Stimulated activated CD4-positive, alpha-beta T cell treated with anti-CD3 and anti-CD28 coated beads, Interleukin-1b, Interleukin-23, amount 100 ng/mL, for 4 hours (primary cell): ENCODE measurements at regions not wholly inside any gene's neighbourhood (a gene's known extent, or its start where the extent isn't known, plus 50 kb on each side); places are given as distances from the start of the nearest gene placed in this dataset.

Source experiments
- DNase-seq, 2 donors: peaks; one replicate each; pipeline ENCODE4 v3.0.0-alpha.2; 2020; ENCODE audit warnings: low read depth in 2 of 2

DNA sequence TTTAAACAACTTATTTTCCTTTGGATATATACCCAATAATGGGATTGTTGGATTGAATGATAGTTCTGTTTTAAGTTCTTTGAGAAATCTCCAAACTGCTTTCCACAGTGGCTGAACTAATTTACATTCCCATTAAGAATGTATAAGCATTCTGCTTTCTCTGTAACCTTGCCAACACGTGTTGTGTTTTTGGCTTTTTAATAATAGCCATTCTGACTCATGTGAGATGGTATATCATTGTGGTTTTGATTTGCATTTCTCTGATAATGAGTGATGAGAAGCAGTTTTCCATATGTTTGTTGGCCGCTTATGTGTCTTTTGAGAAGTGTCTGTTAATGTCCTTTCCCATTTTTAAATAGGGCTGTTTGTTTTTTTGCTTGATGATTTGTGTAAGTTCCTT lies 155.6 kb upstream of the PITX2 start:
- DNase-seq, result no peak

DNA sequence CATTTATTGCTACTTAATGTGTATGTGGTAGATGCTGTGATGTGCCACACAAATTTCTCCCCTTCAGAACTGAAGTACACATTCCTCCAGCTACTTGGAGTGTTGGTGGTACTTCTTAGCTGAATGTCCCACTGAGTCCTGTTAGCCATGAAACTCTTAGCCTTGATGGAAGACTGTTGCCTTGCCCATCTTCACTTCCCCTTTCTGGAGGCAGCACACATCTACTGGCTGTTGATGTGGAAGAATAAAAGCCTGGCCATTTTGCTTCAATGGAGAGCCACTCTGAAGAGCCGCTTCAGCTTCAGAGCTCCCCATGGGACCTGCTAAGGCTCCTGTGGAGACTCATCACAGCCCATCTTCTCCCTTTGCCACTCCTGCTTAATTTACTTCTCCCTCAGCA lies 157.7 kb upstream of the PITX2 start:
- no peak for DNase-seq

DNA sequence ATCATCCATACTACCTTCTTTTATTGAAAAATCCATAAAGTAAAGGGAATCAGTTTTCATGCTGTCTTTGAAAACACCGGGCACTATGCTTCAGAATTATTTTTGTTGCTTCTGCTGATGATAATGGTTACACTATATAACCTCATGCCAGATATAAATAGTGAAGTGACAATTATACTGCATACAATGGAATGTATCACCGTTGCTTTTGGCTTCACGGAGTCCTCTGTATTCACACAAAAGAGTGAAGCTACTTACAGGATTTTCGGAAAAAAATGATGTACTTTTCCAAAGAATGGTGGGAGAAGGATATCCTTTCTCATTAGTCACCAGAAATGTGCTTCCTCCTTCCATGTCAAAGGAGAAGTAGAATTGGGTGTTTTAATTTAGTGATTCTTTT lies 159.1 kb upstream of the PITX2 start:
- no peak for DNase-seq

DNA sequence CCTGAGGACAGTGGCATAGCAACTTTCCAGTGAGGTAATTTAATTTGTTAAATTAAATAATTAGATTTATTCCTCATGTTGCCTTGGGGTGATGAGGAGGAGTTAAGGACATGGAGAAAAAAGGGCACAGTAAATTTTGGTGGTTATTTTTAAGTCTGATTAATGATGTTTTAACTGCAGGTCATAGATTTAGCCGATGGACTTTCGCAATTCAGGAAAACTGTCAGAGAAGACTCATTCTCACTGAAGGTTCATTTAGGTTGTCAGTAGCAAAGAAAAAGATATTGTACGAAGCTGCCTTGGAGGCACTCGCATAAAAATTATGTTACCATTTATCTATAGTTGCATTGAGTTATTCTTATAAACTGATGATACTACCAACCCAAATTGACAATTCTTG lies 164.2 kb upstream of the PITX2 start:
- DNase-seq, result no peak

DNA sequence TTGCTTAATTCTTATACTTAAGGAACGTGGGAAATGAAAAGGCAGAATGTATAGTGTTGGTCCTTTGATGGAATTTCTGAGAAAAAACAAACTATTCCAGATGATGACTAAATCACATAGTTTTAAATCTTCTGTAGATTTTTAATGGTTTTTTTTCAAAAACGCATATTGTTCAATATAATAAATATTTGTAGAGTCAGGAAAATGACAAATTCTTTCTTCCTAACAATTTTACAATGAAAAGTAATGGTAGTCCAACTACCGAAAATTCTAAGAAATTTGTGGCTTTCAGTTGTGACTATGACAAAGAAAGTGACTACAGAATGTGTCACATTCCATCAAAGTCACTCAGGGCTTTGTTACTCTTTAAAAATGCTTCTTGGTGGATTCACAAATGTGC lies 164.8 kb upstream of the PITX2 start:
- no peak for DNase-seq

DNA sequence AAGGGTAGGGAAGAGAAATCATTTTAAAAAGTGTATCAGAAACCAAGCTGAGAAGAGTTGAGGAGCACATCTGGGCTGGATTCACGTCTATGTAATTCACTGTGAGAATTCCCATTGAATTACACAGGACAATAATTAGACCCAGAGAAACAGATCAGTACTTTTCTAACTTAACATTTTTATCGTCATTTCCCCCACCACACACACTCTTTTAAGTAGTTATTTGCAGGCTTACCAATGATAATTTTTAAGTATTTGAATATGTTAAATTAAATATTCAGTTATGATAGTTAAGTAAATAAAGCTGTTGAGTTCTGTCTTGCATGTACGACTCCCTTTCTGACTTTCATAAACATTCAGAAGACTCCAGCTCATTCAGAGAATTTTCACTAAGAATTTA lies 165.4 kb upstream of the PITX2 start:
- no peak for DNase-seq

DNA sequence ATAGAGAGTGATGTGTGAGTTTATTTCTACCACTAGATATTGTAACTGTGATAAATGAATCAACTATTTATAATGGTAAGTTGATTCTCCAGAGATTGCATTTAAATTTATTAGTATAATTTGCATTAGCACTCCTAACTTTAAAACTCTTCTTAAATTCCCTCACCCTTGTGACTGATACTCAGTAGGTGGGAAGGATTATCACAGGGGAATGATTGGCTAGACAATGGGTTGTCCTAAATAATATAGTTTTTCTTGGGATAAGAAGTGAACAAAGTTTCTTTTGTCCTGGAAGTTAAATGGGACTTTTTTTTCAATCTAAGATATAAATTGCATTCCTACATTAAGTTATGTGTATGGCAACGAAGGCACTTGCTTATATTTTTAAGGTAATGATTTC lies 169.2 kb upstream of the PITX2 start:
- DNase-seq, result no peak

DNA sequence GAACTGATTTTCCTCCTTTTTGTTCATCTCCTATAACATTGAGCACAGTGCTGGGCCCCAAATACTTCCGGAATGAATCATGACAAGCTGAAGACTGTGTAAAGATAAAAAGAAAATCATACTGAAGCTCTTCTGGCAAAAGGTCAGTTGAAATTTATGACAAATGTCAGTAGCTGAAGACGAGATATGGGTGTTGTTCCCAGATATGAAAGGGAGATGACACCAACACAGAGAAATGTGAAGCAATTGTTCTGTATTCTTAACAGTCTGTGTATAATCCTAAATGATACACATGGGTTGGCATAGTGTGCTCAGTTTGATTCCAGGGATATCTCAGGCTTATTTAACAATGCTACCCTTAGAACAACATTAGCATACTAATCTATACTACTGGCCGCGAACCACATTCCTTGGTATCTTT lies 170.5 kb upstream of the PITX2 start:
- DNase-seq, result no peak

DNA sequence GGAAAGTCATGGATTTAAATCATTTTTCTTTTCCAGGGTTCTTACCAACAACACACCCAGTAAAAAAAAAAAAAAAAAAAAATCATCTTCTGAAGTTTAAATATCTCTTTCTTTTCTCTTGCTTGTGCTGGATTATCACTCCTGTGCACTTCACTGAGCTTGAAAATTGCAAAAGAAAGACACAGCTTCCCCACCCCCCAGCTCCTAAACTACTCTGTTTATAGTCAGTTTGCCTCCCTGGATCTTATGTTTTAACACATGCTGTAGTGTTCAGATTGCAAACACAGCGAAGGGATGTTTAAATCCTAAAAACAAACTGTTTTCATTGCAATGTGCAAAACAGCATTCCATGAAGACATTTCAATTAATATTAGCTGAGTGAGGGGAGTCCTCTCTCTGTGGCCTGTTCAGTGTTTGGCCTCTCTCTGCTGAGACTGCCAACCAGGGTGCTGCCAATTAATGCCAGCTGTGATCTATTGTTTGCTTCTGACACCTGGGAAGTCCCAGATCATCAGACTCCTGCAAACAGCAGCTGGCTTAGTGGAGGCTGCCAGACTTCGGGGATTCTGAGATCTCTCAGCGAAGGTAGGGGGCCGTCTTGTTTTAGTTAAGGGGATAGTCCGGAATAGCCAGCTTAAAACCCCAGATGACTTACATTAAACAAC lies 171.1 kb upstream of the PITX2 start:
- DNase-seq, result no peak

DNA sequence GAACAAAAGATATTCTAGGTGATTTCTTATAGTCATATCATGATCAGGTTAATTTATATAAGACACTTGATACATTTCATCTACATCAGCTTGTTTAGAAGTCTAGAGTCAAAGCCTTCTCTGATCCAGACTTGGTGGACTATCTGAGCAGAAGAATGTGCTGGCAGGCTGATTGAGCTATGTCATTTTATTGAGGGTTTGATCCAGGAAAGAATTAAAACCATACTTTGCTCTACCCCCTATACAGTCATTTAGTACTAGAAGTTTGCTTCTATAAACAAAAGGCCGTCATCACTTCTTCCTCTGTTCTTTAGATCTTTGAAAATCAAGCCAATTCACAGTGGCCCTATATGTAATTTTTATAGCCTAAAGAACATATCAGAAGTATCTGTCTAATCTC lies 173.1 kb upstream of the PITX2 start:
- no peak for DNase-seq

DNA sequence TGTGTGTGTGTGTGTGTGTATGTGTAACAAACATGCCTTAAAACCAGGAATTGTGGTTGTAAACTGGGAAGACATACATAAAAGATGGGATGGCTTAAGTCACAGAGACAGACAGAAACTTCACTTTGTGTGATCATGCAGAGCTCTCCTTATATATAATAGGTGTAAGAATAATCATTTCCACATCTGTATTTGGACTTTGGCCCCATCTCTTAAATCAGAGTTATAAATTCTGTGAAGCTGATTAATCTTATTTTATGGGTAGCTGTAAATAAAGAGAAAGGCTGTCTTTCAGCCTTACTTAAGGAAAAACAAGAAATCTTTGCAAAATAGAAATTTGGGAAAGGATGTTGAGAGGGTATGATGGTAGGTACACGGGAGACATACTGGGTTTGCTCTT lies 174.6 kb upstream of the PITX2 start:
- DNase-seq, result no peak

DNA sequence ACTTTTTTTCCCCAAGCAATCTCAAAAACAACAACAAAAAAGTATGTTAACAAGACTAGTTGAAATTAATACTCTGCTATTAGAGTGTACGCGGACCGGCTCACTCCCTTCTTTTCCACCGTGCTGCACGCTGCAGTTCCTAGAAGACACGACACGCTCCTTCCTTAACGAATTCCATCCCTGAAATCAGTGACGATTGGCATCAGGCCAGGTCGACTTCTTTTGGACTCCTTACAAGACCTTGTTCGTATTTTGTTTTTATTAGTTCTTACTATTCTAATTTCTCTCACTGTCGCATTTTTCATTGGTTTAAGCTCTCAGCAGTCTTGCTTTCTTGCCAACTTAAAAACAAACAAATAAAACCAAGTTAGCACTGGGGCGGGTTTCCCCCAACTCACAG lies 175.8 kb upstream of the PITX2 start:
- DNase-seq, result no peak

DNA sequence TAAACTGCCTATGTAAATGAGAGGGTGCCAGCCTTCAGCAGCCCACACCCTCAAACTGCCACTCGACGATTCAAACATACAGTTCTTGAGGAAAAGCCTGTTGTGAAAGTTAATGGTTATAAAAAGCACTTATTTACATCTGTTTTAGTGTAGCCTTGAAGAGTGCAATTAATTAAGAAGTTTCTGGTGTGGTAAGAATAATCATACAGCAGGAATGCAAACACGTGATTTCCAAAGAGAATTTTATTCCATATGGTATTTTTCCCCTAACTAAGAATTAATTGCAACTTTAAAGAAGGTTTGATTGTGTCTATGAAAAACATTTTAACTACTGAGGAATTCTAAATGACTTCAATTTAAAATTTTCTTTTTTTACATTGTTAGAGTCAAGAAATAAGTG lies 176.3 kb upstream of the PITX2 start:
- no peak for DNase-seq

DNA sequence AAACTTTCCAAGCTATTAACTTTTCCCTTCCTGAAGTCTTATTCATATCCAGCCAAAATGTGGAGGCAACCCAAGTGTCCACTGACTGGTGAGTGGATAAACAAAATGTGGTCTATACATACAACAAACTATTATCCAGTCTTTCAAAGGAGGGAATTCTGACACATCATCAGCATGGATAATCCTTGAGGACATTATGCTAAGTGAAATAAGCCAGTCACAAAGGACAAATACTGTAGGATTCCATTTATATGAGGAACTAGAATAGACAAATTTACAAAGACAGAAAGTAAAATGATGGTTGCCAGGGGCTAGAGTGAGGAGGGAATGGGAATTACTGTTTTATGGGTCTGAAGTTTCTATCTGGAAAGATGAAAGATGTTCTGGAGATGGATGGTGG lies 178.7 kb upstream of the PITX2 start:
- no peak for DNase-seq

DNA sequence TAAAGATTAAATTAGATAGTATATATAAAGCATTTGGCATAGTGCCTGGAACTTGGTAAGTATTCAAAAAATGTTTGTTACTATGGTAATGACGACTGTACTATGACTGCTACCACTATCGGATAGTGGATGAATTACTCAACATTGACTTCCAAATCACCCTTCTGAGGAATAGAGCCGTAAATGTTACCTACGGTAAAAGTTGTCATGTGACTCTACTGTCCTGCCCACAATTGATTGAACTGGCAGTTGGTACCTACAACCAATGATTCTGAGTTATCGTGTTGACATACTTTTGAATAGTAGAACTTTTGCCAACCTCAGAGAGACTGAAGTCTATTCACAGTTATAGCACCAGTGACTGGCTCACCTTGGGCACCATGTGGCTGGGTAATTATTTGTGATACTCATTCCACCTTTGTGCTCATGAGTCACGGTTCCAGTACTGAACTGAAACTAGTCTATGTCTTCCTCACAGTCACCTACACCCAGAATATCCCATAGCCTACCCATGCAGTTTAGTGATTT lies 185.5 kb upstream of the PITX2 start:
- DNase-seq, result no peak

DNA sequence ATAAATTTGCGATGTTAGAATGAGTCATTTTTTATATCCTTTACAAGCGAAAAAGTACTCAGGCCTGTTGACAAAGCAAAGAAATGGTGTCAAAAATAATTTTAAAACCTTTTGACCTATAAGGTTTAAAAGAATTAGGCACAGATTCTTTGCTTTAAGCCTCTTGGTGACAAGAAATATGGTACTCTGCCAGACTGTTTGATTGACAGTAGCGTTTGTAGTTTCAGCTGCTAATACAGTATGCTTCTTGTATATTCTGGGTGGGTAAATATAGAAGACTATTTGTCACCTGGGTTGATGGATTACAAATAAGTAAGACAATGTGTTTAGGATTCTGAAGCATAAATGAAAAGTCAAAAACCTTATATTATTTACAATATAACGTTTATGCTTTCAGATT lies 193.1 kb upstream of the PITX2 start:
- DNase-seq, result no peak

DNA sequence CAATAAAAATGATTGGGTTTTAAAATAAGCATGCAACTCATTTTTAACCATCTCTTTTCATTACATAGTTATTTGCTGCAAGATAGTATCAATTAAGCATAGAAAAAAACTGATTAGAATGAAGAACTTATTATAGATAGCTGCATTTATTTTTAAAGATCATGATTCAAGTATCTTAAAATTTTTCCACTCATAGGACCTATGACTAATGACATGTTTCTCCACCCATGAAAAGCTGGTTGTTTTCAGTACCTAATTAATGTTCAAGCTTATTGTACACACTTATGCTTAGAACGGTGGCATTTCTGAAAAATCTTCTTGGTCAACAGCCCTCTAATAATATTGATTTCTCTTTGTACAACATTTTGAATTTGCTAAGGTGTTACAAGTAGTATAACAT lies 193.5 kb upstream of the PITX2 start:
- DNase-seq, result no peak

DNA sequence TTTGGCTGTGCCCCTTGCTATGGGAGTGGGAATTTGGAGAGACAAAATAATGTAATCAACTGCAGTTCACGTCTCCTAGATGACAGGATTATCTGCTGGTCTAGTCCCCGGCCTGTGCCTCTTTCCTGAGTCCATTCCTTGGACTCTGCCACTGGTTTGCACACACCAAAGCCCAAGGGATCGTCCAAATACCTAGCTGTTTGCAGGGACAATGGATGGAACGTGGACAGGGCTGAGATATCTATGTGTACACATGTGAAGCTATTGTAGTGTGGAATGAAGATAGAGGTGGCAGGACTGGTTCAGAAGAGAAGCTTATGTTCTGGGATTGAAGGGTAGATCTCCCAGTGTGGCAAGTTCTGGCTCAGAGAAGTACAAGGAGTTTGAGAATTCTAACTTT lies 198.3 kb upstream of the PITX2 start:
- no peak for DNase-seq

DNA sequence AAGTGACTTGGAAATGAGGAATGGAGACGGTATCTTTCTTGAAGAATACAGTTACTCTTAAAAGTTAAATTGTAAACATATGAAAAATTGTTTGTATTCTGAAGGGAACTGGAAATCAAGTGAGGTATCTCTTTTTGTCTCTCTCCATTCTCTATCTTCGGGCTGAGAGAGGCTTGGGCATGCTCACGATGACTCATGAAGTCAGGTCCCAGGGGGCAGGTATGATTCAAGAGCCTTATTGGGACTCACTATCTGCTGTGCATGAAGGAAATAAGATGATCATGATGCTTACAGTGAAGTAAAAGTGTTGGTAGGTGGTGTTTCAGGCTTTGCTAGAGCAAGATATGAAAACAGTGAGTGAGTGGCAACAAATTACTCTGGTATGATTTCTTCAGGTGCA lies 200.4 kb upstream of the PITX2 start:
- DNase-seq, result no peak

DNA sequence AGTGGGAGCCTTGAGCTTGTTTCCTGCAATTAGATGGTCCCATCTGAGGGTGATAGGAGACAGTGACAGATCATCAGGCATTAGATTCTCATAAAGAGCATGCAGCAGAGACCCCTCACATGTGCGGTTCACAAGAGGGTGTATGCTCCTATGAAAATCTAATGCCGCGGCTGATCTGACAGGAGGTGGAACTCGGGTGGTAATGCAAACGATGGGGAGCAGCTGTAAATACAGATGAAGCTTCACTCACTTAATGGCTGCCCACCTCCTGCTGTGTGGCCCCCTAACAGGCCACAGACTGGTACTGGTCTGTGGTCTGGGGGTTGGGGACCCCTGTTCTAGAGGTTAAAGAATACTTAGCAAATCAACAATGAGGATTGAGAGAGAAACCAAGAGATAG lies 201.5 kb upstream of the PITX2 start:
- no peak for DNase-seq

DNA sequence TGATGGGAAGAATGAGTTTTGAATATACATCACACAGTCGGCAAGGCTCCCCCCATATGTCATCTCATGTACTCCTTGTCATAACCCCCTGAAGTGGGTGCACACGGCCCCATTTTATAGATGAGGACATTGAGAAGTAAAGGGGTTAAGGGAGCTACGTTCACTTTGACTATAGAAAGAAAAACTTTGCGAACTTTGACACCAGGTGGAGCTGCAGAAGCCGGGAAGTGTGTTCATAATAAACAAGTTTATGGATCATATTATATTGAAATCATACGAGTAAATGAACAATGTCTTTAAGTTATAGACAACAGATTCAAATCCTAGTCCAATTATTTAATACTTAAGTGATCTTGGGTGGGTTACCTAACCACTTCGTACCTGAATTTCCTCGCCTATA lies 203.8 kb upstream of the PITX2 start:
- no peak for DNase-seq

DNA sequence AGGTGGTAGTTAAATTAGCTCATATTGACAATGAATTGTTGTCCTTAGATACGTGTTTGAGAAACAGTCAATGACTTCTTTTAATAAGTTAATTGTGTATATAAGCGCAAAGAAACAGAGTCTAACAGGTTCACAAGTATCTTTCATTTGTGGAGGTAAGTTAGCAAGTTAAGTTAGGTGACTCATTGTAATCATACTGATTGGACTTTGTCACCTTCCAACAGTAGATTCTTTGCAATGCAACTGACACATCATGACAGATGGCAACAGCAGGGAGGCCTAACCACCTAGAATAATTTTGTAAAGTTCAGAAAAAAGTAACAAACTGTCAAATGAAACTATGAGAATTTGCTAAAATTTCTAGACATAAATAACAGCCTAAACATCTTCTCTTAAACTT lies 207.6 kb upstream of the PITX2 start:
- DNase-seq, result no peak

DNA sequence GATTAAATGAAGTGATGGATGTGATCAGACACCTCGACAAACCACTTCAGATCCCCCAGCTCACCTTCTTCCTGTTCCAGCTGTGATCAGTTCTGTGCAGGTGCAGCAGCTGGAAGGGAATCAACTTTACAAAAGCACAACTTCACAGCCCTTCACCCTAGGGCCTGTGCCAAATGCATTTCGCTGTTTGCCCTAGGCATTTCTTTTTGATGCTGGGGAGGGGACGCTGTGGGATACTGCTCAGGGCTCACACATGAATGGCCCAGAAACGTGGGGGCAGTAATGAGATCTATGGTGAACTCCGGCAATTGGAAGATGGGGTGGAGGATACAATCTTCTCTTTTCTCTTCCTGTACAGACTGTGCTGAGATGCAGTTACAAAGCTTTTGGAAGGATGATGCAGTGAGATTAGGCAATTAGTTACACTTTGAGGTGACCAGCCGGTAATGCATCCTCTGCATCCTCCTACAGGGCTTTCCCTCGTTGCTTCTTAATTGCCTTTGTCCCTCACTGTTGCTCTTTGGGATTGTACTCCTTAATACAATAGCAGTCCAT lies 215.1 kb upstream of the PITX2 start:
- no peak for DNase-seq

DNA sequence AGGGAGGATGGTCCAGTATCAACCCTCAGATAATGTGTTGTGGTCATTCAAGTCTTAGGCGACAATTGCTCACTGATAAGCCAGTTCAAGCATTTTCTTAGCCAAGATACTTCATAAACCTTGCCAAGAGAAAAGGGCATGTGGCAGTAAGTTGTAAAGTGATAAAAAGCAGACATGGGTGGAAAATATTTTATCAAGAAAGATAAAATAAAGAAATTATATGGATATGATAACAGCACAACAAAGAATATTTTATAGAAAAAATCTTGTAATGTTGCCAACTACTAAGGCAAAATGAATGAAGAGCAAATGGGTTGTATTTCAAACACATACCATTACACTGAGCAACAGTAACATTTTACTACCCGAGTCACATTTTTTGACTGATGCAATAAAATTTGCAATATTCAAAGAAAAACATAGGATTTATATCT lies 217.4 kb upstream of the PITX2 start:
- no peak for DNase-seq
